ENCODE measurements at regions not wholly inside any gene's neighbourhood (a gene's known extent, or its start where the extent isn't known, plus 50 kb on each side); places are given as distances from the start of the nearest gene placed in this dataset.

DNA sequence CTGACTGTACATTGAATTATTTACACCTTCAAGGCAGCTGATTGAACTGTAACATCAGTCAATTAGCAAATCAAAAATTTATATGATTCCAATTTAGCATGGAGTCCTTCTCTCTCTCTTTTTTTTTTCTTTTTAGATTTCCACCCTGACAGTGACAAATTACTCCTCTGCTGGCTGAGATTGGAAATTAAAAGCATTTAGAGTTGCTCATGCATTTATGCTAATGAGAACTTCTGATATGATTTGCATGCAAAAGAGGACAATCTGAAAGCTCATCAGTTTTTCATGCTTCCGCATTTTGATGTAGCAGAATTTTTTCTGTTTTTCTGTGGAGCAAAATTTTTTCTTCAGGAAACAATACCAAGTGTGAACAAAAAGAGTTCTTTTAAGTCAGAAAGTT lies 130.5 kb upstream of the NOX3 start:
- Histone ChIP-seq H3K79me2 (ENCODE audit: insufficient read depth, low read length) (no peaks in the 10 kb centered on the region), H3K9me2 (ENCODE audit: insufficient read depth) (no peaks in the 10 kb centered on the region), H3K4me1 (ENCODE audit: control insufficient read depth in 1 of 2, insufficient read depth in 2 of 2, low read length in 2 of 2) (no peaks in the 10 kb centered on the region), H4K20me1 (ENCODE audit: insufficient read depth) (no peaks in the 10 kb centered on the region), H3K36me3 (ENCODE audit: control insufficient read depth in 1 of 2, insufficient read depth in 2 of 2, low read length in 2 of 2) (no peaks in the 10 kb centered on the region), H3K4me2 (ENCODE audit: low read length) (no peak overlapping the region), H3K27ac (ENCODE audit: low read depth, low read length) (no peak overlapping the region), H3K9ac (ENCODE audit: low read length) (no peak overlapping the region), H3K9me3 (ENCODE audit: control insufficient read depth in 1 of 2, insufficient read depth in 1 of 2, low read depth in 1 of 2, low read length in 2 of 2) (no peaks in the 10 kb centered on the region), H3K27me3 (ENCODE audit: insufficient read depth, low read length) (no peaks in the 10 kb centered on the region), H2AFZ (ENCODE audit: low read depth, low read length, poor library complexity, severe bottlenecking) (no peak overlapping the region), H3K4me3 (replicated peaks in 1 of 2; ENCODE audit: low read depth in 1 of 2, low read length in 2 of 2) (no peak overlapping the region)
- TF ChIP-seq ELF1 (IDR thresholded peaks at IDR 0.05; ENCODE audit: borderline replicate concordance, low read depth): no peak
- TF ChIP-seq EZH2 (IDR thresholded peaks at IDR 0.05): no peak
- no peak for TF ChIP-seq POLR2AphosphoS5 (IDR thresholded peaks at IDR 0.05; ENCODE audit: low read depth, low read length)
- no peak for TF ChIP-seq EZH2phosphoT487 (IDR thresholded peaks at IDR 0.05; ENCODE audit: borderline replicate concordance)
- no peak for TF ChIP-seq POLR2A (IDR thresholded peaks at IDR 0.05; ENCODE audit: borderline replicate concordance, extremely low read depth, insufficient read depth, insufficient read length)
- no peak for TF ChIP-seq TCF7L2 (IDR thresholded peaks at IDR 0.05; ENCODE audit: borderline replicate concordance, extremely low read depth, insufficient read depth, insufficient read length)
- TF ChIP-seq, protein P1, sequence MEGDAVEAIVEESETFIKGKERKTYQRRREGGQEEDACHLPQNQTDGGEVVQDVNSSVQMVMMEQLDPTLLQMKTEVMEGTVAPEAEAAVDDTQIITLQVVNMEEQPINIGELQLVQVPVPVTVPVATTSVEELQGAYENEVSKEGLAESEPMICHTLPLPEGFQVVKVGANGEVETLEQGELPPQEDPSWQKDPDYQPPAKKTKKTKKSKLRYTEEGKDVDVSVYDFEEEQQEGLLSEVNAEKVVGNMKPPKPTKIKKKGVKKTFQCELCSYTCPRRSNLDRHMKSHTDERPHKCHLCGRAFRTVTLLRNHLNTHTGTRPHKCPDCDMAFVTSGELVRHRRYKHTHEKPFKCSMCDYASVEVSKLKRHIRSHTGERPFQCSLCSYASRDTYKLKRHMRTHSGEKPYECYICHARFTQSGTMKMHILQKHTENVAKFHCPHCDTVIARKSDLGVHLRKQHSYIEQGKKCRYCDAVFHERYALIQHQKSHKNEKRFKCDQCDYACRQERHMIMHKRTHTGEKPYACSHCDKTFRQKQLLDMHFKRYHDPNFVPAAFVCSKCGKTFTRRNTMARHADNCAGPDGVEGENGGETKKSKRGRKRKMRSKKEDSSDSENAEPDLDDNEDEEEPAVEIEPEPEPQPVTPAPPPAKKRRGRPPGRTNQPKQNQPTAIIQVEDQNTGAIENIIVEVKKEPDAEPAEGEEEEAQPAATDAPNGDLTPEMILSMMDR (IDR thresholded peaks at IDR 0.05 in 2 of 3, conservative IDR thresholded peaks at IDR 0.05 in 1 of 3; ENCODE audit: borderline replicate concordance in 1 of 3, insufficient read depth in 1 of 3, low read depth in 2 of 3, low read length in 2 of 3): no peak
- TF ChIP-seq ZNF274 (IDR thresholded peaks at IDR 0.05; ENCODE audit: low read depth, low read length): no peak
- no peak for TF ChIP-seq SP1 (IDR thresholded peaks at IDR 0.05; ENCODE audit: low read depth)
- TF ChIP-seq CBX3 (IDR thresholded peaks at IDR 0.05; ENCODE audit: low read depth): no peak
- TF ChIP-seq RAD21 (IDR thresholded peaks at IDR 0.05; ENCODE audit: low read depth): no peak
- TF ChIP-seq, protein P2, sequence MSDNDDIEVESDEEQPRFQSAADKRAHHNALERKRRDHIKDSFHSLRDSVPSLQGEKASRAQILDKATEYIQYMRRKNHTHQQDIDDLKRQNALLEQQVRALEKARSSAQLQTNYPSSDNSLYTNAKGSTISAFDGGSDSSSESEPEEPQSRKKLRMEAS (IDR thresholded peaks at IDR 0.05): no peak
- TF ChIP-seq JUND (IDR thresholded peaks at IDR 0.05): no peak
- TF ChIP-seq ZFX (IDR thresholded peaks at IDR 0.05): no peak
- no peak for TF ChIP-seq EGR1 (IDR thresholded peaks at IDR 0.05; ENCODE audit: low read depth)
- TF ChIP-seq YY1 (IDR thresholded peaks at IDR 0.05; ENCODE audit: extremely low read depth, insufficient replicate concordance, low read depth, low read length): no peak
- RAD21 ChIA-PET (ENCODE audit: low non-redundant PET in 1 of 2, low total read pairs in 2 of 2, uncharacterized antibody in 2 of 2, unreplicated experiment in 2 of 2): no interaction called here
- CTCF ChIA-PET: no interaction called here
- ATAC-seq (no peak), DNase-seq (ENCODE audit: low read depth, low spot score) (no peak)
- intact Hi-C loops (cut with micrococcal nuclease): no loop called here
- POLR2A ChIA-PET: no interaction called here
- BruUV-seq (replicated peaks): no TSS peak
